Endothelial cell of umbilical vein (primary cell): ENCODE measurements at regions not wholly inside any gene's neighbourhood (a gene's known extent, or its start where the extent isn't known, plus 50 kb on each side); places are given as distances from the start of the nearest gene placed in this dataset.

ENCODE experiments used
- BruUV-seq: library from RNA; stranded (reverse); fragments of 400-500 nt; replicated peaks from 2 replicates; lab custom pipeline; 2021; lab: Mats Ljungman, UMichigan
- CTCF ChIA-PET: fragments of 300-600, 350-600 bp; sonication (Branson Sonifier 250); formaldehyde crosslinking; loops from one replicate; lab custom pipeline; 2021; ENCODE audit warnings: antibody characterized with exemption, inconsistent platforms; lab: Charles Lee
- POLR2A ChIA-PET: fragments of 300-600, 350-600 bp; sonication (Branson Sonifier 250); formaldehyde crosslinking; loops from one replicate; lab custom pipeline; 2021; ENCODE audit warnings: antibody characterized with exemption, inconsistent platforms; lab: Charles Lee
- DNase-seq: peaks from one replicate; pipeline ENCODE4 v3.0.0-alpha.2; 2011; ENCODE audit warnings: low read depth, low spot score
- FAIRE-seq: peaks from 2 replicates; lab custom pipeline; 2011; peaks lifted over from hg19 to GRCh38; lab: Jason Lieb, UNC
- H2AFZ ChIP-seq: 2 replicates; pipeline ENCODE4 v1.6.0; 2012; ENCODE audit warnings: low read depth, low read length, control low read depth, inconsistent platforms
- H3K27ac ChIP-seq: 2 replicates; pipeline ENCODE4 v1.5.1; 2011; ENCODE audit warnings: low read depth, mild to moderate bottlenecking, control low read depth, low read length, moderate library complexity; ENCODE audit not compliant: insufficient read depth
- H3K27me3 ChIP-seq, 2 experiments: 2 replicates each; pipeline versions ENCODE4 v1.6.0 to v1.6.1; 2011; ENCODE audit warnings: low read length in 2 of 2, mixed read lengths in 1 of 2; ENCODE audit not compliant: control insufficient read depth in 2 of 2, insufficient read depth in 2 of 2
- H3K36me3 ChIP-seq, 2 experiments: 2 replicates in 1 of 2; 3 replicates in 1 of 2; pipeline ENCODE4 v1.5.1; 2011; ENCODE audit warnings: low read length in 2 of 2, mild to moderate bottlenecking in 1 of 2, moderate library complexity in 1 of 2; ENCODE audit not compliant: control insufficient read depth in 2 of 2, insufficient read depth in 2 of 2; ENCODE audit errors: extremely low read depth in 1 of 2
- H3K4me1 ChIP-seq: 3 replicates; pipeline ENCODE4 v1.5.1; 2011; ENCODE audit warnings: mild to moderate bottlenecking, low read length; ENCODE audit not compliant: control insufficient read depth, insufficient read depth; ENCODE audit errors: extremely low read depth
- H3K4me2 ChIP-seq: 2 replicates; pipeline ENCODE4 v1.6.1; 2011; ENCODE audit warnings: low read length, control low read depth, mixed read lengths; ENCODE audit not compliant: insufficient read depth
- H3K4me3 ChIP-seq, 3 experiments: fragments of 200-600 bp in 1 of 3; sonication (generic), shearing (Covaris generic) in 1 of 3; replicated peaks in 1 of 3; 2 replicates each; pipeline ENCODE4 v1.5.1; 2011 to 2016; ENCODE audit warnings: control low read depth in 3 of 3, low read length in 3 of 3, mild to moderate bottlenecking in 2 of 3, inconsistent platforms in 1 of 3, low read depth in 1 of 3, moderate library complexity in 1 of 3; ENCODE audit not compliant: insufficient read depth in 1 of 3
- H3K79me2 ChIP-seq: 2 replicates; pipeline ENCODE4 v1.6.0; 2012; ENCODE audit warnings: low read length, inconsistent platforms; ENCODE audit not compliant: control insufficient read depth, insufficient read depth
- H3K9ac ChIP-seq: replicated peaks from 2 replicates; pipeline ENCODE3; 2011; ENCODE audit warnings: low read length, control low read depth; ENCODE audit not compliant: insufficient read depth; ENCODE audit errors: extremely low read depth
- H3K9me1 ChIP-seq: replicated peaks from 3 replicates; pipeline ENCODE4 v1.6.0; 2011; ENCODE audit warnings: mild to moderate bottlenecking, low read length; ENCODE audit not compliant: control insufficient read depth, insufficient read depth; ENCODE audit errors: extremely low read depth
- H3K9me3 ChIP-seq: replicated peaks from 2 replicates; pipeline ENCODE4 v1.5.1; 2012; ENCODE audit warnings: low read length, inconsistent platforms; ENCODE audit not compliant: control insufficient read depth, insufficient read depth
- H4K20me1 ChIP-seq: replicated peaks from 2 replicates; pipeline ENCODE3; 2011; ENCODE audit warnings: mild to moderate bottlenecking, low read length; ENCODE audit not compliant: control insufficient read depth, insufficient read depth; ENCODE audit errors: extremely low read depth
- EZH2 ChIP-seq: IDR thresholded peaks from 2 replicates; pipeline ENCODE4 v1.6.1; 2012; ENCODE audit warnings: borderline replicate concordance, low read depth, mild to moderate bottlenecking, moderate library complexity, low read length, inconsistent platforms; ENCODE audit not compliant: severe bottlenecking
- FOS ChIP-seq: IDR thresholded peaks from 2 replicates; pipeline ENCODE4 v1.6.1; 2011; ENCODE audit warnings: mild to moderate bottlenecking, low read length, moderate library complexity, borderline replicate concordance; ENCODE audit not compliant: insufficient read depth
- GATA2 ChIP-seq: IDR thresholded peaks from 2 replicates; pipeline ENCODE4 v1.7.0; 2011; ENCODE audit warnings: low read depth, mild to moderate bottlenecking, moderate library complexity, mixed read lengths, low read length; ENCODE audit not compliant: insufficient read length, insufficient read depth
- JUN ChIP-seq: IDR thresholded peaks from 2 replicates; pipeline ENCODE4 v1.6.1; 2011; ENCODE audit warnings: borderline replicate concordance, low read depth; ENCODE audit not compliant: insufficient read length, insufficient read depth
- MYC ChIP-seq: IDR thresholded peaks from one replicate; pipeline ENCODE4 v1.6.1; 2011; ENCODE audit warnings: mild to moderate bottlenecking, low read depth, low read length
- POLR2A ChIP-seq: IDR thresholded peaks from 2 replicates; pipeline ENCODE4 v1.6.1; 2012; ENCODE audit warnings: low read depth, mild to moderate bottlenecking, control low read depth, low read length
- POLR2AphosphoS5 ChIP-seq: IDR thresholded peaks from 2 replicates; pipeline ENCODE4 v1.6.1; 2012; ENCODE audit warnings: low read depth, mild to moderate bottlenecking, control low read depth, low read length, moderate library complexity; ENCODE audit not compliant: insufficient read depth
- dilution Hi-C: fragments of 300-500 bp; cut with MboI; formaldehyde crosslinking; loops from one replicate; pipeline ENCODE4 v1.15.0; 2019; ENCODE audit warnings: low sequenced_read_pairs; ENCODE audit not compliant: extremely low pct_ligation_motif_present
- intact Hi-C: fragments of 100-400 bp; cut with micrococcal nuclease; formaldehyde crosslinking; loops from one replicate; pipeline ENCODE4 v1.10.0; 2022
- TF ChIP-seq, protein P1 (sequence below): IDR thresholded peaks from 2 replicates; pipeline ENCODE4 v1.6.1; 2011; ENCODE audit not compliant: insufficient read depth, insufficient read length
- TF ChIP-seq, protein P2 (sequence below), 2 donors: IDR thresholded peaks; 1 replicate in 1 of 2; 2 replicates in 1 of 2; pipeline ENCODE4 v1.5.1; 2011; ENCODE audit warnings: low read length in 2 of 2, mild to moderate bottlenecking in 2 of 2, moderate library complexity in 2 of 2, control low read depth in 1 of 2, inconsistent platforms in 1 of 2, low read depth in 1 of 2; ENCODE audit not compliant: insufficient read depth in 1 of 2; ENCODE audit errors: extremely low read depth in 1 of 2

GRCh38 chr3:117939425-117940027 lies 1095.1 kb downstream of the IGSF11 start:
- no TSS peak for BruUV-seq
- no peak for FAIRE-seq
- ChIA-PET CTCF (no interaction called here), POLR2A (no interaction called here)
- no peaks in the 10 kb centered on the region for H3K4me1 ChIP-seq
- no peak for DNase-seq
- H3K4me3 ChIP-seq, result no peak overlapping the region
- no peak overlapping the region for H3K4me2 ChIP-seq
- H3K79me2 ChIP-seq, result no peaks in the 10 kb centered on the region
- no peaks in the 10 kb centered on the region for H3K9me1 ChIP-seq
- no peaks in the 10 kb centered on the region for H3K36me3 ChIP-seq
- no peaks in the 10 kb centered on the region for H3K27me3 ChIP-seq
- dilution Hi-C loops (no loop called here), intact Hi-C loops (no loop called here)
- no peaks in the 10 kb centered on the region for H3K9me3 ChIP-seq
- H3K9ac ChIP-seq, result no peak overlapping the region
- TF ChIP-seq GATA2, result no peak
- TF ChIP-seq POLR2AphosphoS5, result no peak
- TF ChIP-seq POLR2A, result no peak
- TF ChIP-seq MYC, result no peak
- no peak for TF ChIP-seq JUN
- TF ChIP-seq, protein P1, sequence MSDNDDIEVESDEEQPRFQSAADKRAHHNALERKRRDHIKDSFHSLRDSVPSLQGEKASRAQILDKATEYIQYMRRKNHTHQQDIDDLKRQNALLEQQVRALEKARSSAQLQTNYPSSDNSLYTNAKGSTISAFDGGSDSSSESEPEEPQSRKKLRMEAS, result no peak
- TF ChIP-seq, protein P2, sequence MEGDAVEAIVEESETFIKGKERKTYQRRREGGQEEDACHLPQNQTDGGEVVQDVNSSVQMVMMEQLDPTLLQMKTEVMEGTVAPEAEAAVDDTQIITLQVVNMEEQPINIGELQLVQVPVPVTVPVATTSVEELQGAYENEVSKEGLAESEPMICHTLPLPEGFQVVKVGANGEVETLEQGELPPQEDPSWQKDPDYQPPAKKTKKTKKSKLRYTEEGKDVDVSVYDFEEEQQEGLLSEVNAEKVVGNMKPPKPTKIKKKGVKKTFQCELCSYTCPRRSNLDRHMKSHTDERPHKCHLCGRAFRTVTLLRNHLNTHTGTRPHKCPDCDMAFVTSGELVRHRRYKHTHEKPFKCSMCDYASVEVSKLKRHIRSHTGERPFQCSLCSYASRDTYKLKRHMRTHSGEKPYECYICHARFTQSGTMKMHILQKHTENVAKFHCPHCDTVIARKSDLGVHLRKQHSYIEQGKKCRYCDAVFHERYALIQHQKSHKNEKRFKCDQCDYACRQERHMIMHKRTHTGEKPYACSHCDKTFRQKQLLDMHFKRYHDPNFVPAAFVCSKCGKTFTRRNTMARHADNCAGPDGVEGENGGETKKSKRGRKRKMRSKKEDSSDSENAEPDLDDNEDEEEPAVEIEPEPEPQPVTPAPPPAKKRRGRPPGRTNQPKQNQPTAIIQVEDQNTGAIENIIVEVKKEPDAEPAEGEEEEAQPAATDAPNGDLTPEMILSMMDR (IDR thresholded peaks at IDR 0.05; ENCODE audit: extremely low read depth in 1 of 2, insufficient read depth in 1 of 2, low read depth in 1 of 2, low read length in 2 of 2), result no peak
- TF ChIP-seq EZH2, result no peak
- TF ChIP-seq FOS, result no peak
- H3K27ac ChIP-seq, result no peak overlapping the region
- no peaks in the 10 kb centered on the region for H4K20me1 ChIP-seq
- no peak overlapping the region for H2AFZ ChIP-seq
